ENCODE measurements at regions not wholly inside any gene's neighbourhood (a gene's known extent, or its start where the extent isn't known, plus 50 kb on each side); places are given as distances from the start of the nearest gene placed in this dataset.
"Not testable (repeated sequence)": the region's sequence is repeated elsewhere in the genome, so short reads cannot be mapped to it uniquely, and the experiment has no call there.

DNA sequence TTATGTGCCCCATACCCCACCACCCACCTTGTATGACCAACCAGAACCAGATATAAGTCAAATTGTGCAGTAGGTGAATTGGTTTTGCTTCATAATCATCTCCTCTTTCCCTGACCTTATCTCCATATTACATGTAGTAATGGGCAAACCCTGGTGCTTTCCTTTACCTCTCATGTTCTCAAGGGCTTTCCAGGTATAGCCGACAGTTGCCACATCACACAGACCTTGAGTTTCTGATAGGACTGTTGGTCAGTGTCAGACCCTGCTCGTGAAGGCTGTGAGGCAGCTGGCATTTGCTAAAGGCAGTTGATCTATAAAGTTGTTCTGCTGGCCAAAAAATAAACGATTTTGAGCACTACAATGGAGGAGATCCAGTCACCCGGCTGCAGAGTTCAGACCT, 145.9 kb downstream of the ALX1 start:
- no peak for DNase-seq

DNA sequence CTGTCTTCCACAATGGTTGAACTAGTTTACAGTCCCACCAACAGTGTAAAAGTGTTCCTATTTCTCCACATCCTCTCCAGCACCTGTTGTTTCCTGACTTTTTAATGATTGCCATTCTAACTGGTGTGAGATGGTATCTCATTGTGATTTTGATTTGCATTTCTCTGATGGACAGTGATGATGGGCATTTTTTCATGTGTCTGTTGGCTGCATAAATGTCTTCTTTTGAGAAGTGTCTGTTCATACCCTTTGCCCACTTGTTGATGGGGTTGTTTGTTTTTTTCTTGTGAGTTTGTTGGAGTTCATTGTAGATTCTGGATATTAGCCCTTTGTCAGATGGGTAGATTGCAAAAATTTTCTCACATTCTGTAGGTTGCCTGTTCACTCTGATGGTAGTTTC, 153.1 kb downstream of the ALX1 start:
- not testable (repeated sequence) for DNase-seq

DNA sequence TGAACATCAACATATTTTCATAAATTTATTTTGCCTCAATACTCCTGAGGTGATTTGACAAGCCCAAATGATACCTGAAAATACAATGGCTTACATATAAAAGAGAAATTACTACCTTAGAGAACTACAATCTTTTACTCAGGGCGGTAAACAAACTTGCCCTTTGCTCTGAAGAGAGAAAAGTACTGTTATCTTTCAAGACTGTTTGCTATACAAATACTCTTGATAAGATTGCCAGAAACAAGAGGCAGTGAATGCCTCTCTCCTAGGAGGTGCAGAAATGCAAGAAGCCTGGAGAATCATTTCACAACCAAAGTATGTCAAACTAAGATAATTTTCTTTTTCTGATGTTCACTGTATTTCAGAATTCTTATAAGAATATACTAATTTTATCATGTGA, 160.3 kb downstream of the ALX1 start:
- no peak for DNase-seq

DNA sequence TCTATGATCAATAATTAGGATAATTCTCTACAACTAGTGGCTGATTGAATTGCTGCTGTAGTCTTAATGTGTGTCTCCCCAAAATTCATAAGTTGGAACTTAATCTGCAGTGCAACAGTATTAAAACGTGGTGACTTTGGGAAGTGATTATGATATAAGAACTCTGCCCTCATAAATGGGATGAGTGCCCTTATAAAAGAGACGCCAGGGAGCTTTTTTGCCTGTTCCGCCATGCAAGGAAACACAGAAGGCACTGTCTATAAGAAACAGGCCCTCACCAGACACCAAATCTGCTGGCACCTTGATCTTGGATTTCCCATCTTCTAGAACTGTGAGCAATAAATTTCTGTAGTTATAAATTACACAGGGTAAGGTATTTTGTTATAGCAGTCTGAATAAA, 161.0 kb downstream of the ALX1 start:
- DNase-seq, result no peak

DNA sequence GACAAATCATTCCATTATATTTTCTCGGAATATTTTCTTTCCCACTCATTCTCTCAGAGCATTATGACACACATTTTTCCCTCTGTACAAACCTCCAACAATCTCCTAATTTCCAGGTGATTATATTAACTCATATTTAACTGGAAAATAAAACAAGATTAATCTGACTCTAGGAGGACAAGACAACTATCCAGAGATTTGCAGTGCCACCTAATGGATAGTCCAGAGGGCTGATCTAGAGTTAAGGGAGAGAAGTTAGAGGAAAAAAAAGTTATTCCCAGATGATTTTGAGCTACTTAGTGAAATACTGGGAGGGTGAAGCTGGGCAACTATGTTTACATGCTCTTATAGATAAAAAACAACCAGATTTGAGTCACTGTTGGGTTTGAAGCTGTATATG, 161.7 kb downstream of the ALX1 start:
- no peak for DNase-seq

DNA sequence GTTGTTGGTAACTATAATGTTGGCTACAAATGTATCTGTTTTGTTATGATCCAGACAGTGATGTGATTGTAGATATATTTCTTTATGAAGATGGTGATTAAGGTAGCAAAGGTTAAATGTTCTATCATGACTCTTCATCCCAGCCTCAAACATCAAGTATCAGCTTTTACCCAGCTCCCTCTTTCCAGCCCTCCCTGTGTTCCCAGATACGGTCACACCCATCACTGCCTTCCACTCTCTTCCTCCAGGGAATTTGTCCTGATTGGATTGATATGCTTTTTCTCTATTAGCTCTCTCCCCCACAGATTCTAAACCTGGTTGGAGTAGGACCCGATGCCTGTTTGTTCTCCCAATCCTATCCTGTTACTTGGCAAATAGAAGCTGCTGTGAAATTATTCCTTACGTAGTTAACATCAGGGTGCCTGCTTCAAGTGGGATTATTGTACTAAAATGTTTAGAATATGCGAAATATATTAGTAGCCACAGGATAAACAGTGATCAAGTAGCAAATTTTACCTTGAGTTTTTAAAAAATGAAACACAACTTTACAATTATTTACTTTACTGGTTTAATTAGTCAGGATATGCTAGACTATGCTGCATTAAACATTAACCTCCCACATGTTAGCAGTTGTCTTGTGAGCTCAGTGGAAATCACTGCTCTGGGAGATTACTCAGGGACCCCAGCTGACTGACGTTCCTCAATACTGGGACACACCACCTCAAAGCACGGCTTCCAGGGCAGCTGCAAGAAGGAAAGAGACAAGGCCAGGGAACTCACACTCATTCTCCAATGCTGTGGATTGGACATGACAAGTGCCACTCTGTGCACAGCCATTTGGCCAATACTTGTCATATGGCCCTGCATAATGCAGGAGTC, 165.3 kb downstream of the ALX1 start:
- DNase-seq, result no peak

DNA sequence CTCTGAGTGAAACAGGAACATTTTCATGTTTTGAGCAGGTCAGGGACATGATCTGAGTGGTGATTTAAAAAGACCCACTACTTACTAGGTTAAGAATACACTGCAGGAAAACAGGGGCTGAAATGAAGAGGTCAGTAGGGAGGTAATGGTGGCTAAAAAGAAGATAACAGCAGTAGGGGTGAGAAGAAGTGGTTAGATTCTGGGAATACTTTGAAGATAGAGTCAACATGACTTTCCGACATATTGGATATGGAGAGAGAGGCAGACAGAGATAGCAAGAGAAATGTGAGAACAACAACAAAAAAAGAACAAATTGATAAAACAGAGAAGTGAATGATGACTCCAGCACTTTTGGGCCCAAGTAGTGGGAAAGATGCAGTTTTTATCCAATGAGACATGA, 168.0 kb downstream of the ALX1 start:
- no peak for DNase-seq

DNA sequence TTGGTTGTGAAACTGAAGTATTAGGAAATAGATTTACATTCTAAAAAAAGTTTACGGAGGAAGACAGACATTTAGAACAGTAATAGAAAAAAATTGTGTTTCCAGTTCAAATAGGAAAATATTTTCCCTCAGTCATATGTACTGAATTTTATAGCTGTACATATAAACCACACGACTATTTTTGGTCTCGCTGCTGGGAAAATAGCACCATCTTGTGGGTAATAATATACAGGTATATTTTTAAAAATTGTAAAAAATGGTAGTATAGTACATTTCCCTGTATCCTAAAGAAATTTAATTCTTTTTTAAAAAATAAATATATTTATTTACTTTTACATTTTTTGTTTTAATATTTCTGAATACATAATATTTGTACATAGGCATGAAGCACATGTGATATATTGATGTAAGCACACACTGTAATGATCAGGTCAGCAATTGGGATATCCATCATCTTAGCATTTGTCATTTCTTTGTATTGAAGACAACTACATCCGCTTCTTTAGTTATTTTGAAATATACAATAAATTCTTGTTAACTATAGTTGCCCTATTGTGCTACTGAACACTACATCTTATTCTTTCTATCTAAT, 168.6 kb downstream of the ALX1 start:
- DNase-seq, result no peak

DNA sequence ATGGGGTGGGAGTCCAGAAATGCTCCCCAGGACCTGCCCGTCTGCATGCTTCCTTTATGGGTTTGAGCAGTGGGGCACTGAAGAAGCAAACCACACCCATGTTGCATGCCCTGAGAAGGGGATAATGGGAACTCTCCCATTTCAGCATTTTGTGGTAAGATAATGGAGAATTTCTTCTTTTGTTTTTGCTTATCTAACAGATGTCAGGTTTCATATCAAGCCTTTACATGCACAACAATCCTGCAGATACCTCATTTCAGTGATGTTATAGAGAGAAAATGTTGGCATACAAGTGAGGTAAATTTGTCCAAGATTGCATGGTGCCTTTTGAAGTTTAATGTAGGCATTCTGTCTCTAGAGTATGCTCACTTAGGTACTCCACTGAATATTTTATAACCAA, 177.0 kb downstream of the ALX1 start:
- no peak for DNase-seq

DNA sequence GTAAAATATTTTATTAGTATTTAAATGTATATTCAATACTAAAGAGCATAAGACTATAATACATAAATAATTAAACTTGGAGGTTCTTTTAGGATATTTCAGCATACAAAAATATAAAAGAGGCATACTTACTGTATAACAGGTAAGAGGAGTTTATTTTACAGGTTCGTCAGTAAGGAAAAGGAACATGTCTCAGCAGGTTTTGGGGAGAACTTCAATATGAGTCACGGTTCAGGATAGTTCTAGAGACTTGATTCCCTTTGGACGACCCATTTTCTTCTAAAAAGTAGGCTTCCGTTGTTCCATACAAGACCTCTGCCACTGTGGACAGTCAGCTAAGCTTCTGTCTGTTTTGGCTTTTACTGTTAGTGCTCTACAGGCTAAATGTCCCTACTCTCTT, 181.1 kb downstream of the ALX1 start:
- no peak for DNase-seq

DNA sequence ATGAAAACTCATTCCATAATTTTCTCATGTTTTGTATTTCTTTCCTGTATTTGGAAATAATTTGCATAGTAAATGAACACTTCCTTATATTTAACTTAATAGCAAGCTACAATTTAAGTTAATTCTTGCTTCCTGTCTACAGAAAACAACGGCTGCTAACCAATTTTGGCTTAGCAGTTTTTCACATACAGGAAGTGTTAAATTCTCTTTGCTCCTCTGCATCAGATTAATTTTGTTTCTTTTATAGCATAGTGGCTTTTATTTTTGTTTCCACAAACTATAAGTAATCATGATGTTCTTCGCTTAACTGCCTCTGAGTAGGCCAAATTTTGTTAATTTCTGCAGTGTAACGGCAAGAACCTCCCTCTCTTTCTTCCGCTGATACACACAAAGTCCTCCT, 182.9 kb downstream of the ALX1 start:
- no peak for DNase-seq

DNA sequence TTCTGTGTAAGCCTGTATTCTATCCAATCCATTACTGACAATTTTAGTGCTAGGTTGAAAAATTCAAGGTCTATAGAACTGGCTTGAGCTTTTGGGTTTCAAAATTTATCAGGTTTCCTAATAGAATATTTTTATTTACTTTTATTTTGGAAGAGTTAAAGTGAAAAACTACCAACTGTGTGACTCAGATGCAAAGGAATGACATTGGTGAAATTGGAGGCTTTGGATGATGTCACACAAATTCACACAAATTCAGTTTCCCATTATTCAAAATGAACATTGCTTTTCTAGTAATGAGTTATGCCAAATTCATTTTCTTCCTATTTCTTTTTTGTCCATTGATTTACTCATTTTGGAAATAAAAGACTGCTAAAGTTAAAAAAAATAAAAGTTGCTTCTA, 186.9 kb downstream of the ALX1 start:
- DNase-seq, result no peak

DNA sequence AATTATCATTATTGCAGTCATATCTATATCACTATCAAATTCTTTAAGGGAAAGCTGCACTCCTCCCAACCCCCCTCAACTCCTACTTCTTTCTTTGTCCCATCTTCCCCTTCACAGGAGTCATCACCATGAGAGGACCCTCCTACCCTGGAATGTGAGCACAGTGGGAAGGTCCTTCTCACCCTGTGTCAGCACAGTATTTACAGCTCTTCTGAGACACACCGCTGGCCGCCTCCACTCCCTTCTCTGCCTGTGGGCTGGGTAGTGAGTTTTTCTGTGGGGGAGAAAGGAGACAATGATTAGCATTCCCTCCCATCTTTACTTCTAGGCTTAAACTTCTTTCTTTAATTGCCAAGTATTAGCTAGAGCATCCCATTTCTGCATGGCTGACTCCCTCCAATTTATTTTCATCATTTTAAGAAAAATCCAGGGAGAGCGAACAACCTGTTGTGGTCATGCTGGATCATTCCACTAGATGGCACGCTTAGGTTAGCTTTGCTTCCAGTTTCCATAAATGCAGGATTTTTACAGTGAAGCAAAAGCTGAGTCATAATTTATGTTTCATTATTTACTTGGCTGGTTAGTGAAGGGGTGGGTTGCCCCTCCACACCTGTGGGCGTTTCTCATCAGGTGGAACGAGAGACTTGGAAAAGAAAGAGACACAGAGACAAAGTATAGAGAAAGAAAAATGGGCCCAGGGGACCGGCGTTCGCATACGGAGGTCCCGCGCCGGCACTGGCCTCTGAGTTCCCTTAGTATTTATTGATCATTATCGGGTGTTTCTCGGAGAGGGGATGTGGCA, 188.5 kb downstream of the ALX1 start:
- DNase-seq, result no peak

DNA sequence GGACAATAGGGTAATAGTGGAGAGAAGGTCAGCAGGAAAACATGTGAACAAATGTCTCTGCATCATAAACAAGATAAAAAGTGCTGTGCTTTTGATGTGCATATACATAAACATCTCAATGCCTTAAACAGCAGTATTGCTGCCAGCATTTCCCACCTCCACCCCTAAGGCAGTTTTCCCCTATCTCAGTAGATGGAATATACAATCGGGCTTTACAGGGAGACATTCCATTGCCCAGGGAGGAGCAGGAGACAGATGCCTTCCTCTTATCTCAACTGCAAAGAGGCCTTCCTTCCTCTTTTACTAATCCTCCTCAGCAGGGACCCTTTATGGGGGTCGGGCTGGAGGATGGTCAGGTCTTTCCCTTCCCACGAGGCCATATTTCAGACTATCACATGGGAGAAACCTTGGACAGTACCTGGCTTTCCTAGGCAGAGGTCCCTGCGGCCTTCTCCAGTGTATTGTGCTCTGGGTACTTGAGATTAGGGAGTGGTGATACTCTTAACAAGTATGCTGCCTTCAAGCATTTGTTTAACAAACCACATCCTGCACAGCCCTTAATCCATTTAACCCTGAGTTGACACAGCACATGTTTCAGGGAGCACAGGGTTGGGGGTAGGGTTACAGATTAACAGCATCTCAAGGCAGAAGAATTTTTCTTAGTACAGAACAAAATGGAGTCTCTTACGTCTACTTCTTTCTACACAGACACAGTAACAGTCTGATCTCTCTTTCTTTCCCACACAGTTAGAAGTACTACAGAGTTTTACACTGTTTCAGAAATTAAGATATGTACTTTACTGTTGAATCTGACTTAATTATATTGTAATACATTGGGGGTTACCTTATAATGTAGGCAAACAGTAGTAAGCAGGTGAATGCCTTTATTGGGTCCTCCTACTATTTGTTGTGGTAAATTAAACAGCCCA, 189.4 kb downstream of the ALX1 start:
- peak; percentile 71 for DNase-seq

DNA sequence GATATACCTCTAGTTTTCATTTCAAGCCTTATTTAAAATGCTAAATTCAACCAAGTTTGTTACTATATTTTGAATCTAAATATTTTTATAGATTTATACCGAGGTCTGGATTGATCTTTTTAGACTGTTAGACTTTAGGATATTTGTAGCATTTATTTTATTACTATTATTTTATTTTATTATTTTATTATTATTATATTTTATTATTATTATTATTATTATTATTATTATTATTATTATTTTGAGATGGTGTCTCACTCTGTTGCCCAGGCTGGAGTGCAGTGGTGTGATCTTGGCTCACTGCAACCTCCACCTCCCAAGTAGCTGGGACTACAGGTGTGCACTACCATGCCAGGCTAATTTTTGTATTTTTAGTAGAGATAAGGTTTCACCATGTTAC, 195.3 kb downstream of the ALX1 start:
- not testable (repeated sequence) for DNase-seq

DNA sequence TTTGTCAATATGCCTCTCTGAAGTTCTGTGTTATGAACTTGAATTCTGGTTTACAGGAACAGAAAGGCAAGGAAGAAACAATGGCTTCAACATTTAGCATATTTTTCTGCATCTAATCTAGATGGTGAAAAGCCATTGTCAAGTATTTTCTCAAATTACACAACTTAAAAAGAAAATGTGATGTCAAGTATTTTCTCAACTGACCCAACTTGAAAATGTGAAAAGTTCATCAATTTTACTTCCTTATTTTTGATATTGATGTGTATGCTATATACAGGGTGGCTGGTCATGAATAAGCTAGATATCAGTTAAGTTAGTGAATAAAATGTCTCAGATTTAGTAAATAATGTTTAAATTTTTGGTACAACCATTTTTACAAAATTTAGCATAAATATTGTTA, 196.7 kb downstream of the ALX1 start:
- no peak for DNase-seq

DNA sequence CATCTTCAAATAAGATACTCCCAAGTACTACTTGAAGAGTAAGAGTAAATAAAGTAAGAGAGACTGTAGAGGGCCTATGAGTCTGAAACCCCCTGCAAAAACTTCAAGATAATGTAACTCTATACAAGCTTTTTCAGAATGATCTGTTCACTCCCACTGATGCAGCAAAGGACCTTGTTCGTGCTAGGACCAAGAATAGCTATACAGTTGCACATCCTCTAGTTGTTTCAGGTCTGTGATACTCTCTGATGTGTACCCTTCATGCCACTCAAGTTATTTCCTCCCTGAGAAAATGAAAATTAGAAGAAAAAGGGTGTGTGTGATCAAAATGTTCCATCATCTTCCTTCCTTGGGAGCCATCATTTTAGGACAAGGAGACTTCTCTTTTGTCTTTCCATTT, 204.4 kb downstream of the ALX1 start:
- no peak for DNase-seq

DNA sequence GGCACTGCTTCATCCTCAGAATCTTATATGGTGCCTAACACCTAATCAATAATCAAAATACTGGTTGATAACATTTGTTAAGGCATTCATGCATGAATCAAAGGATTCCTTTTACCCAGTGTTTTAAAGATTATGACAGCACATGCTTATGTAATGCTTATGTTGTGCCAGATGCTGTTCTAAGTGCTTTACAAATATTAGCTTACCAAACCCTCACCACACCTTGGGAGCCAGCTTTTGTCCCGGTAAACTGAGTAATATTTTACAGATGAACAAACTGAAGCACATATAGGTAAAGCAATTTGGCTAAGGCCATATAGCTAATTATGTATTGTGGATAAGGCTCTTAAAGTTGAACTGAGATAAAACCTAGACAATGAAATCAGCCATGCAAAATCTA, 209.2 kb downstream of the ALX1 start:
- peak; percentile 7 for DNase-seq

DNA sequence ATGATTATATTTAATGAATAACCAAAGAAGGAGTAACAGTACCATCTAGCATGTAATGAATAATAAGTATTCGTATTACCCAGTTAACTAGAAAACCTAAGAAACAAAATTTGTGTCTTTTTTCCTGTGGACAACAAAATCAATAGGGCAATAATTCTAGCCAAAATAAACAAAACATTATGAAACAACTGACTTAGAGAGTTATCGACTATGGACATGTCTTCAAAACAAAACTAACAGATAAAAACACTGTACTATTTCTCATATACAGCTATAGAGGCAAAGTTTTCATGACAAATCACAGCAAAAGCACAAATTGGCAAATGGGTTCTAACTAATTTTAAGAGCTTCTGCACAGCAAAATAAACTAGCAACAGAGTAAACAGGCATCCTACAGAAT, 224.1 kb downstream of the ALX1 start:
- no peak for DNase-seq

DNA sequence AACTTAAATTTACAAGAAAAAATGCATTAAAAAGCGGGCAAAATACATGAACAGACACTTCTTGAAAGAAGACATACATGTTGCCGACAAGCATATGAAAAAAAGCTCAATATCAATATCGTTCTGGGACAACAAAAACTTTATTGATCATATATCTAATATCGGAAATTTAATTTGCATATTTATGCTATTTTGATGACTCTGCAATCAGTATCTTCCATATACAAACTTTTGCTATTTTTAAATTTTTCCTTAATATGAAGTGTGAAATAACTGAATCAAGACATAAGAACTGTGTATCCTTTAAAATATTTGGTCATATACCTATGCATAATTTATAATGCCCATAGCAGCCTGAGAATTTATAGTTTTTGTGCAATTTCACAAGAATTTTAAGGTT, 224.6 kb downstream of the ALX1 start:
- DNase-seq, result no peak

DNA sequence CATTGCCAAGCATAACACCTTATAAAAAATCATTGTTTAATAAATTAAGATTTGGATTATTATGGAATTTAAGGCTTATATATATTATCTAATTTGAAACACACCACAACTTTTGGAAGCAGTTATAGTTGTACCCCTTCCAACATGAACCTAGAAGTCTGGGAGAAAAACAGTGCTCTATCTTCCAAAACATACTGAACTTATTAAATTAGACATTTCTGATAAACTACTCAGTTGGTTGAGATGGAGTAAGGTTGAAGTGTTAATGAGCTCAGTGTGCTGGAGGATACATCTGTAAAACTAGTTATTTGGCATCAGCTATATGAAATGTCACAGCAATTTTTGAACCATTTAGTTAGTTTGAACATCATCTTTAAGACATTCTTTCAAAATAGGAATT, 227.4 kb downstream of the ALX1 start:
- DNase-seq, result no peak

DNA sequence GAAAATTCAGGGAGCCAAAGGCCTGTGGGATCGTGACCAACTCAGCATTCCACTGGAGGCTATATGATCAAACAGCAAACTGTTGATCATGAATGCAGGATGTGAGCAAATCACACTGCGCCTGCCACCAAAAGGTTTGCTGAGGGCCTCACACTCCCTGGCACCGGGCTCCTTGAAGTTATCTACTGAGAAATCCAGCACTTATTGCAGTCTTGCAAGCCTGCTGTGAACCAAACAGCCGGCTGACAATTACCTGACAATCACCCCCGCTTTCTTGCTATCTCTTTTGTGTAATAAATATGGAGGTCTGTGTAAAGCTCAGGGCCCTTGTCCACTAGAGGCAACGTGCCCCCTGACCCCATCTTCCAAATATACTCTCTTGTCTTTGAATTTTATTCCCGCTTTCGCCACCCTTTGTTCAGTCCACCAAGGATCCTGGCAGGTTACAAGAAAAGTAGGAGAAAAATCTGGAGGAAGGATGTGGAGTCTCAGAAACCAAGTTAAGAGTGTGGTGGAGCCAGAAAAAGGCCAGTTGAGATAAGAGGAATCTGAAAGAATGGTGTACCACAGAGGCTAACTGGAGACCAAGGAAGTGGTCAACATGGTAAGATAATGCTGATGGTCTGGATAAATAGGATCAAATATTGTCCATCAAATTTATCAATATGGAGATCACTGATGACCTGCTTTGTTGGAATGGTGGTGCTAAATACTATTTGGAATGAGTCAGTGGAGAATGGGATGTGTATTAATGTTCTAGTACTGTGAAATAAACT, 229.2 kb downstream of the ALX1 start:
- no peak for DNase-seq
